ENCODE measurements at regions not wholly inside any gene's neighbourhood (a gene's known extent, or its start where the extent isn't known, plus 50 kb on each side); places are given as distances from the start of the nearest gene placed in this dataset.

DNA sequence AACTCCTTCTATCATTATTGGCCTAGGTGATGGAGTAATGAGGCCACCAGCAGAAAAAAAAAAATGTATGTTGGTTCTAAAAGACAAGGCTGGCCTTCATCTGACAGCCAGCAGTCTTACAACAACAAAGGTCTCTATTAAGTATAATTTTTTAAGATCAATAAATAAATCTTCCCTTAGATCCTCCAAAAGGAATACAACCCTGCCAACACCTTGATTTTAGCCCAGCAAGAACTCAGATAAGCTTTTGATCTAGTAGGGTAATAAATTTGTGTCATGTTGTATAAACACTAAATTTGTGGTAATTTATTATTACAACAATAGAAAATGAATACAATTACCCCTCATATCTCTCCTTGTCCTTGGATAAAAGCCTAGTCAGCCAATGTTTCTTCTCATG, 633.2 kb upstream of the FAM174A start:
- Mint-ChIP-seq H3K27me3 (no peaks in the 10 kb centered on the region), H3K27ac (no peak overlapping the region), H3K4me1 (no peaks in the 10 kb centered on the region), H3K36me3 (ENCODE audit: low read depth) (no peaks in the 10 kb centered on the region), H3K9me3 (no peaks in the 10 kb centered on the region), H3K4me3 (no peak overlapping the region)
- ATAC-seq (replicated peaks) = no peak

DNA sequence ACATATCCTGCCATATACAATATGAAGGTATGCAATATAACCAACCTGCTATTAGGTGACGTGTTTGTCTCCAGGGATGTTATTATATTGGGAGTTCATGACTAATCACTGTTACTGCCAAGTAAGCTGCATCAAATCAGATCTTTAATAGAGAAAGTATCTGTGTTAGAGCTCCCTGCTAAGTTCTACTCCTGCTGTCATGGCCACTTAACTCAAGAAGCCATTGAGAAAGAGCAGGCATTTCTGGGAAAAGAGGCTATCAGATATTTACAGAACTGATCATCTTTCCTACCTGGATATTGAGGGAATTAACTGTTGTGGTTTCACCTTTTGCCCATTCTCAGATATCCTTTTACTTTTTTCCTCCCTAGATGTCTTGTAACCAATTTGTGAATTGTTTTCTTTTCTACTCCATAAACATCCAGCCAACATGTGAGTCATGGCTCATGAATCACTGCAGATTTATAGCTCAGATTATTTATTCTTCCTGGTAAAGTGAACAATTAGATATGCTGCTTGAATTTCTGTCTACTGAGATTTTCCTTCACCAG, 634.8 kb upstream of the FAM174A start:
- Mint-ChIP-seq H3K36me3 (ENCODE audit: low read depth) (no peaks in the 10 kb centered on the region), H3K27ac (no peak overlapping the region)
- ATAC-seq (replicated peaks) = no peak

DNA sequence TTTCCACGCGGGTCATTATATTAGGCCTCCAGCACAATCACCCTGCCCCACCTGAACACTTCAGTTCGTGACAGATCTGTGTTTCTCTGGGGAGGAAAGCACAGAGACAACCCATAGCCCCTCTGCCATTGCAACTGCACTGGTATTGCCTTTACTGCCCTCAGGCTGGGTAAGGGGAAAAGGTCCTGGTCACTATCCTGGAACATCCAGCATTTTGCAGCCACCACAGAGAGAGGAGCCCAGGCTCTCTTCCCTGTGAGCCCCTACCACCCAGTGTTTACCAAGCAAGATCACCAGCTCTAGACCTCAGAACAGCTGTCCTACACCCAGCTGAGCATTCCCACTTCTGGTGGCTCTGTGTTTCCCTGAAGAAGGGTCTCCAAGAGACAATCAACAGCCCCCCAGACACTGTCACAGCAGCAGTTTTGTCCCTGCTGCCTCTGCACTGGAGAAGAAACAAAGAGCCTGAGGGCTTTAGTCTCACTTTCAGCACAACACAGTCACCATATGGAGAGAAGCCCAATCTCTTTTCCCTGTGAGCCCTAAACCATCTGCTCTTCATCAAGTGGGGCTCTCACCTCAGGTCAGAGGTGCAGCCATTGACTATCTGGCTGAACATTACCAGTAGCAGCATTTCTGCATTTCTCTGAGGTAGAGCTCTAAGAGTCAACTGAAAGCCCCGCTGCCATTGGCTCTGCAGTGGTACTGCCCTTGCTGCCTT, 655.2 kb upstream of the FAM174A start:
- no peak overlapping the region for H3K4me3 Mint-ChIP-seq
- no peaks in the 10 kb centered on the region for H3K27me3 Mint-ChIP-seq
- H3K27ac Mint-ChIP-seq = no peak overlapping the region
- H3K4me1 Mint-ChIP-seq = no peaks in the 10 kb centered on the region
- no peak for ATAC-seq (replicated peaks)
- peaks cover 9% of the 10 kb centered on the region for H3K9me3 Mint-ChIP-seq
- H3K36me3 Mint-ChIP-seq (ENCODE audit: low read depth) = no peaks in the 10 kb centered on the region

More for the DNA sequence above, 634.8 kb upstream of the FAM174A start:
- H3K27me3 Mint-ChIP-seq = no peaks in the 10 kb centered on the region
- no peaks in the 10 kb centered on the region for H3K9me3 Mint-ChIP-seq
- no peak overlapping the region for H3K4me3 Mint-ChIP-seq
- no peaks in the 10 kb centered on the region for H3K4me1 Mint-ChIP-seq

DNA sequence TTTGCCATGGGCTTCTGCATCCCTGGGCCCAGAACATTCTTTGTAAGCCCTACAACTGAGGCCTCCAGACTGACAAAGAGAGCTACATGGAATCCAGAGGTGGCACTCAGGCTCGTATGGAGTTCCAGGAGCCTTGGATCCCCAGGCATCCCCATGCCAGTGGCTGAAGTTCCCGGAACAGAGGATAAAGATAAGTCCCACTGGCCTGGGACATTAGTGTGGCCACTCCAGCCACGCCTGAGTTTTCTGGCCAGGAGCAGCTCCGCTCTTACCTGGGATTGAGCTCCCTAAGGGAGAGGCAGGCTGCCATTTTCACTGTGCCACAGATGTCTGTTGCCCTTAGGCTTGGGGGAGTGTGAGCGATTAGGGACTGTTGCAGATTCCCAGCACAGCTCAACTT, 656.3 kb upstream of the FAM174A start:
- no peak for ATAC-seq (replicated peaks)
- Mint-ChIP-seq H3K36me3 (ENCODE audit: low read depth) (no peaks in the 10 kb centered on the region), H3K4me3 (no peak overlapping the region)

DNA sequence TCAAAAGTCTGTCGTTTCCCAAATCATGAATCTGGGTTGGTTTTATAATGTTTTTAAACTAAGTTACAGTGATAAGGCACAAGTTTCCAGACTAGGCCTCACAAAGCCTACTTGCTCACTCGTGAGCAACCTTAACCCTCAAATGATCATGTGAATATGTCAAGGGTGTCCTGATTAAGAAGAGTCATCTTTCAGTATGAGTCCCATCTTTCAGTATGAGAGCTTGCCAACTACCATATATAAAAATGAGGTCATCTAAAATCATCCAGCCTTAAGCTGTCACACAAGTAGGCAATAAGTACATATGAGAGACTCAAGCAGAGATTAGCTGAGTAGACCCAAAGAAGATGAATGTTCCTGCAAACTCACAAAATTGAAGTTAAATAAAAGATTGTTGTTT, 668.4 kb upstream of the FAM174A start:
- Mint-ChIP-seq H3K36me3 (ENCODE audit: low read depth) (no peaks in the 10 kb centered on the region), H3K4me1 (no peaks in the 10 kb centered on the region), H3K9me3 (peaks cover 8% of the 10 kb centered on the region), H3K27ac (no peak overlapping the region), H3K4me3 (no peak overlapping the region), H3K27me3 (no peaks in the 10 kb centered on the region)
- ATAC-seq (replicated peaks) = peak; percentile 61

More for the DNA sequence above, 656.3 kb upstream of the FAM174A start:
- H3K4me1 Mint-ChIP-seq = no peaks in the 10 kb centered on the region
- H3K27ac Mint-ChIP-seq = no peak overlapping the region
- peaks cover 9% of the 10 kb centered on the region for H3K9me3 Mint-ChIP-seq
- no peaks in the 10 kb centered on the region for H3K27me3 Mint-ChIP-seq

DNA sequence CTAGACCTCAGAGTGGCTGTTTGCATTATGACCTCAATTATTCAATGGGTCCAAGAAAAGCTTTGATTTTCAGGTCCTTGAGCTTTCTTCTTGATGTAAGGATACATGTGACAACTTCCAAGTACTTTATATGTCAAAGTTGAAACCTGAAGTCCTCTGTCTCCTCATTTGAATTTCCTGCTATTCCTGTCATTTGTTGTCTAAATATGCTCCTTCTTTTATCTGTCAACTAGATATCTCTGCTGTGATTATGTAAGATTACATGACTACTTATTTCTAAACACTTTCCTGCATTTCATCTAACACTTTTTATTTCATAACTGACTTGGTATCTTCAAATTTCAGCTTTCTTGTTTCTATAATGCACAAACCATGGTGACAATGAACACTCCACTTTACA, 670.0 kb upstream of the FAM174A start:
- no peak for ATAC-seq (replicated peaks)
- Mint-ChIP-seq H3K4me3 (no peak overlapping the region), H3K4me1 (no peaks in the 10 kb centered on the region), H3K27ac (no peak overlapping the region), H3K27me3 (no peaks in the 10 kb centered on the region), H3K9me3 (peaks cover 8% of the 10 kb centered on the region), H3K36me3 (ENCODE audit: low read depth) (no peaks in the 10 kb centered on the region)

DNA sequence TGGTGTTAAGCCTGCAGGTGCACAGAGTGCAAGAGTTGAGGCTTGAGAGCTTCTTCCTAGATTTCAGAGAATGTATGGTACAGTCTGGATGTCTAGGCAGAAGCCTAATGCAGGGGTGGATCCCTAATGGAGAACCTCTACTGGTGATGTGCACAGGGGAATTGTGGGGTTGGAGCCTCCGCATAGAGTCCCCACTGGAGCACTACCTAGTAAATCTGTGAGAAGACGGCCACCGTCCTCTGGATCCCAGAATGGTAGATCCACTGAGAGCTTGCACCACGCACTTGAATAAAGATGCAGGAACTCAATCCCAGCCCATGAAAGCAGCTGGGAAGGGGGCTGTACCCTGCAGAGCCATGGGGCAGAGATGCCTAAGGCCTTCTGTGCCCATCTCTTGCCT, 699.4 kb upstream of the FAM174A start:
- ATAC-seq (replicated peaks) = no peak
- Mint-ChIP-seq H3K27me3 (no peaks in the 10 kb centered on the region), H3K4me1 (no peaks in the 10 kb centered on the region), H3K4me3 (no peak overlapping the region), H3K27ac (no peak overlapping the region), H3K9me3 (peaks cover 3% of the 10 kb centered on the region), H3K36me3 (ENCODE audit: low read depth) (no peaks in the 10 kb centered on the region)

DNA sequence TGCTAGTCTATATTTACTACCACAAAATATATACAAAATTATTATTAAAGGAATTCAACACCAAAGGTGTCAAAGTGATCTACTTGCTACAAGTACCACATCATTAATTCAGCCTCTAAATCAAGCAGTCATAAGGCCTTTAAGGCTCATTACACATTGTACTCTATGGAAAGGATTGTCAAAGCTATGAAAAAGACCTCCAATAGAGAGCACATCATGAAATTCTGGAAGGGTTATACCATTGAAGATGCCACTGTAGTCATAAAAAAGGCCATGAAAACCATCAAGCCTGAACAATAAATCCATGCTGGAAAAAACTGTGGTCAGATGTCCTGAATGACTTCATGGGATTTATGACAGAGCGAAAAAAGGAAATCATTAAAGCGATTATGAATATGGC, 708.0 kb upstream of the FAM174A start:
- no peak for ATAC-seq (replicated peaks)
- H3K9me3 Mint-ChIP-seq = no peaks in the 10 kb centered on the region
- H3K27me3 Mint-ChIP-seq = no peaks in the 10 kb centered on the region
- no peak overlapping the region for H3K27ac Mint-ChIP-seq
- H3K4me1 Mint-ChIP-seq = no peaks in the 10 kb centered on the region
- no peaks in the 10 kb centered on the region for H3K36me3 Mint-ChIP-seq (ENCODE audit: low read depth)
- no peak overlapping the region for H3K4me3 Mint-ChIP-seq

DNA sequence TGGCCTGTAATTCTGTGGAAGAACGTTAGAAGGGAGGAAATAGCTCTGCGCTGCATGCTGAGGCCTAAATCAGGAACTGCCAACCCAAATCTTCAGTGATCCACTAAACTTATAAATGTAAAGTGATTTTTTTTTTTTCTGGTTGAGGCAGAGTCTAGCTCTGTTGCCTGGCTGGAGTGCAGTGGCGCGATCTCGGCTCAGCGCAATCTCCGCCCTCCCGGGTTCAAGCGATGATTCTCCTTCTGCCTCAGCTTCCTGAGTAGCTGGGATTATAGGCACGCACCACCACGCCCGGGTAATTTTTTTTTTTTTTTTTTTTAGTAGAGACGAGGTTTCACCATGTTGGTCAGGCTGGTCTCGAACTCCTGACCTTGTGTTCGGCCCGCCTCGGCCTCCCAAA, 717.4 kb upstream of the FAM174A start:
- Mint-ChIP-seq H3K4me3 (no peak overlapping the region), H3K36me3 (ENCODE audit: low read depth) (no peaks in the 10 kb centered on the region), H3K9me3 (no peaks in the 10 kb centered on the region), H3K27ac (no peak overlapping the region), H3K4me1 (no peaks in the 10 kb centered on the region), H3K27me3 (no peaks in the 10 kb centered on the region)
- no peak for ATAC-seq (replicated peaks)

DNA sequence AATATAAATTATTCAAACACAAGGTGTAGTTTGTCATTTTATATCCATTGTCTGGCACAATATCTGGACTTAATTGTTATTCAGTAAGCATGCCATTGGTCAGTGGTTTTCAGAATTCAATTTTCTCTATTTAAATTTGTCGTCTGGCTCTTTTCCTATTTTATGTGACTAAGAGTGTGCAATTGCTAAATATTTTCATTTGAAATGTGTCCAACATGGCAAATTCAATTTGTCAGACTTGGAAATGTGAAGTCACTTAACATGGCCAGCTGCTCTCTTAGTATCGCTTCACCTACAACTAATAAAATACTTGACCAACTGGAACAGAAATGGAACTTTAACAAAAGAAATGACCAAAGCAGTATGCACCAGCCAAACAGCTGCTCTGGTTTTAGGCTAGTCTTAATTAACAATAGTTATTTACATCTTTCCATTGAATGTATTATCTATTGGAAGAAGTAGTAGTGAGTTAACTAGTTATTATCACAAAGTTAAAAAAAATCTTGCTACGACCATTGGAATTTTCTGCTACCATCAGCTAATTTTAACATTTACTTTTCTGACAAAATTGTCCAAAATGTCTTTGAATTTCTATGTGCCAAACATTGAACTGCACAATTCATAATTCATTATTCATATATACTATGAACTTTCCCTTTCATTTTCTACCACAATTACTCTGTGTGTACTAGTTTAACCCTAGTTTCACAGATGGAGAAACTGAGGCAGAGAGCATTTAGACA, 720.7 kb upstream of the FAM174A start:
- H3K4me3 Mint-ChIP-seq = no peak overlapping the region
- H3K4me1 Mint-ChIP-seq = no peaks in the 10 kb centered on the region

DNA sequence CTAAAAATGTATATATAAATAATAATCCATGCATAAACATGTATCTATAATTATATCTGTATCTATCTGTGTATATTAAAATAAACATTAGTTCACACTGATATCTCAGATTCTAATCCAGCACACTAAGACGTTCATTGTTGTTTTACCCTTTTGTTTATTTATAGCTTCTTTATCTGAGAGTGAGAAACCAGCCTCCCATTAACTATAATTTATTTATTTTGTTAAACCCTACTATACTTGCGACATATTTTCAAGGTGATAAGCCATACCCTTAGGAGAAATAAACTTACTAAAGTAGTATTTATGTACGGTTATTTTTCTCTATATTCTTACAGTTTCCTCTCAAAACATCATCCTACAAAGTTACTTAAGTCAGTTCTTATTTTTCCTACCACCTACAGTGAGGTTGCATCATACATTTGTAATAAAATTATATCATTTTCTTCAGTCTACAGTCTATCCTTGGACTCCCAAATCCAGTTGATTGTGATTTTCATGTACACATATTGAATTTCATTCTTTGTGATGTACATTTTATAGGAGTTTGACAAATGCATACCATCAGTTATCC, 726.4 kb upstream of the FAM174A start:
- Mint-ChIP-seq H3K36me3 (ENCODE audit: low read depth) (no peaks in the 10 kb centered on the region), H3K4me1 (no peaks in the 10 kb centered on the region), H3K27me3 (no peaks in the 10 kb centered on the region), H3K9me3 (no peaks in the 10 kb centered on the region), H3K27ac (no peak overlapping the region), H3K4me3 (no peak overlapping the region)
- no peak for ATAC-seq (replicated peaks)

More for the DNA sequence above, 720.7 kb upstream of the FAM174A start:
- no peaks in the 10 kb centered on the region for H3K27me3 Mint-ChIP-seq
- no peaks in the 10 kb centered on the region for H3K36me3 Mint-ChIP-seq (ENCODE audit: low read depth)
- no peaks in the 10 kb centered on the region for H3K9me3 Mint-ChIP-seq
- H3K27ac Mint-ChIP-seq = no peak overlapping the region
- no peak for ATAC-seq (replicated peaks)

DNA sequence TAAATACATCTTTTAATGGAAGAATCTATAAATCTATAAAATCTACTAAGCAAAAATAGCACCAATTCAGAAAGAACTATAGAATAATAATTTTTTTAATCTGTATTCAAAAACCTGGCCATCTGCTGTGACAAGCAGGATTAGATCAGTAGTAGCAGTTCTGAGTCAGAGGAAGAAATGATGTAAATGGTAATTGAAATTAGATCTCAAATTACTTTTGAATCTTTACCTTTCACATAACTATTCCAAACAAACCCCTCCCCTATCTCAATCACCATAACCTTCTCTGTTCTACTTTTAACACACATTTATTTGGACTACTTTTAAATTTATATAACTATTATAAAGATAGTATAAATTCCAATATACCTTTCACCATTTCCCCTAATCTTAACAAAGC, 727.8 kb upstream of the FAM174A start:
- Mint-ChIP-seq H3K27me3 (no peaks in the 10 kb centered on the region), H3K36me3 (ENCODE audit: low read depth) (no peaks in the 10 kb centered on the region), H3K9me3 (no peaks in the 10 kb centered on the region), H3K4me1 (no peaks in the 10 kb centered on the region), H3K4me3 (no peak overlapping the region), H3K27ac (no peak overlapping the region)
- ATAC-seq (replicated peaks) = no peak

DNA sequence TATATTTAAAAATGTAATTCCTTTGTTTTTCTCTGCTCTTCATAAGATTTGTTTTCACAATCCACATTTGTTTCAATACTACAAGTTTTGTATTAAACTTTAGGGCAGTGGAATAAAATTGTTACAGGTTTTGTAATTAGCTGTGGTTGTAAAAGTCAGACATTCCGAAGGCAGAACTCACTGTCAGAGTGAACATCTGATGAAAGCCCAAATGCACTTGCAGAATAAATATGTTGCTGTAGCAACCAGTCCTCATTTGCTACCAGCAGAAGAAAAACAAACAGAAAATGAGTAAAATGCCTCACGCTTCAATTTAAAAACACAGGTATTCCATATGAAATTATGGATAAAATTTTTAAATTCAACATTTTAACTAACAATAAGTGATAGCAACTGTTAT, 740.1 kb upstream of the FAM174A start:
- Mint-ChIP-seq H3K4me3 (no peak overlapping the region), H3K4me1 (no peaks in the 10 kb centered on the region), H3K27ac (no peak overlapping the region), H3K36me3 (ENCODE audit: low read depth) (no peaks in the 10 kb centered on the region), H3K9me3 (peaks cover 7% of the 10 kb centered on the region), H3K27me3 (no peaks in the 10 kb centered on the region)
- ATAC-seq (replicated peaks) = no peak

DNA sequence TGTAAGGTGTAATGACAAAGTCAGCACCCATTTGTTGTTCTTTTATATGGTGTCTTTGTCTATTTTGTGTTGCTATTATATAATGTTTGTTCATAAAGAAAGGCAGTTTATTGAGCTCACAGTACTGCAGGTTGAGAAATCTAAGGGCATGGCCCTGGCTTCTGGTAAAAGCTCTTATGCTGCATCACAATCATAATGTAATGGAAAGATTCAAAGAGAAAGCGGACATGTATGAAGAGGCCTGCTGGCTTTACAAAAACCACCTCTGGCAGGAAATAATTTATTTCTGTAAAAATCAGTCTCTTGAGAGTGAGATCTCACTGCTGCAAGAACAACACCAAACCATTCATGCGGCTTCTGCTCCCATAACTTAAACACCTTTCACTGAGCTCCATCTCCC, 746.7 kb upstream of the FAM174A start:
- ATAC-seq (replicated peaks) = no peak
- Mint-ChIP-seq H3K9me3 (peaks cover 7% of the 10 kb centered on the region), H3K27ac (no peak overlapping the region), H3K4me3 (no peak overlapping the region), H3K27me3 (no peaks in the 10 kb centered on the region), H3K36me3 (ENCODE audit: low read depth) (no peaks in the 10 kb centered on the region), H3K4me1 (no peaks in the 10 kb centered on the region)

DNA sequence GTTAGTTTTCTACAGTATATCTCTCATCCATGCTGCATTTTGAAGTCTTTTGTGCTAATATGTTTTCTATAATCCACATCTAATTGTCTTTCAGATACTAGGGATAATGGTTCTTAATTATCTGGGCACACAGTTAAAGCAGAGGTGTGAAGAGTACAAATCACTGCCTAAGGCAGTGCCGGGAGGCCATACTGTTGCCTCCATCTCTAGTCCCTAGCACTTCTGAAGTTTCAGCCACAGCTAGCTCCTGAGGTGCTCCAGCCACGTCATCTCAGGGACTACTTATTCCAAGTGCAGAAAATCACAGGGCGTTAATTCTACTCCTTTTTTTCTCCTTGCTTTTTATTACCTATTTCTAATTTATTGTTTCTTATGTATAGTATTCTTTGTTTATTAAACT, 760.0 kb upstream of the FAM174A start:
- Mint-ChIP-seq H3K9me3 (no peaks in the 10 kb centered on the region), H3K27me3 (no peaks in the 10 kb centered on the region), H3K27ac (no peak overlapping the region), H3K4me3 (no peak overlapping the region), H3K4me1 (no peaks in the 10 kb centered on the region), H3K36me3 (ENCODE audit: low read depth) (no peaks in the 10 kb centered on the region)
- ATAC-seq (replicated peaks) = no peak

Measured in activated T-helper 17 cell treated with anti-CD3 and anti-CD28 coated beads, Interleukin-2, amount 50 U/mL, for 72 hours (primary cell).